Mesenteric fat pad (tissue), 1 donor: ENCODE measurements at regions not wholly inside any gene's neighbourhood (a gene's known extent, or its start where the extent isn't known, plus 50 kb on each side); places are given as distances from the start of the nearest gene placed in this dataset.
"Not testable (repeated sequence)": the region's sequence is repeated elsewhere in the genome, so short reads cannot be mapped to it uniquely, and the experiment has no call there.

ENCODE experiments used
- DNase-seq: peaks from one replicate; pipeline ENCODE4 v3.0.0-alpha.2; 2020; ENCODE audit warnings: low spot score
- donor health status: DM: yes; HTN: yes; CAD: no.

DNA sequence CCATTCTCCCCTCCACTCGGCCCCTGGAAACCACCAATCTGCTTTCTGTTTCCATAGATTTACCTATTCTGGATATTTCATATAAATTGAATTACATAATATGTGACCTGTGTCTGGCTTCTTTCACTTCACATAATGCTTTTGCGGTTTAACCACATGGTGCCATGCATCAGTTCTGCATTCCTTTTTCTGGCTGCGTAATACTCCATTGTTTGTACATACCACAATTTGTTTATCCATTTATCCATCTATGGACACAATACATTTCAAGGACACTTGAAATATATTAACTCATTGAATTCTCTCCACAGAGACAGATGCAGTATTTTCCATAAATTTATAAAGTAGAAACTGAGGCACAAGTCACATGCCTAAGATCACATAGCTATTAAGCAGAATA lies 110.3 kb upstream of the ETV6 start:
- DNase-seq: no peak

DNA sequence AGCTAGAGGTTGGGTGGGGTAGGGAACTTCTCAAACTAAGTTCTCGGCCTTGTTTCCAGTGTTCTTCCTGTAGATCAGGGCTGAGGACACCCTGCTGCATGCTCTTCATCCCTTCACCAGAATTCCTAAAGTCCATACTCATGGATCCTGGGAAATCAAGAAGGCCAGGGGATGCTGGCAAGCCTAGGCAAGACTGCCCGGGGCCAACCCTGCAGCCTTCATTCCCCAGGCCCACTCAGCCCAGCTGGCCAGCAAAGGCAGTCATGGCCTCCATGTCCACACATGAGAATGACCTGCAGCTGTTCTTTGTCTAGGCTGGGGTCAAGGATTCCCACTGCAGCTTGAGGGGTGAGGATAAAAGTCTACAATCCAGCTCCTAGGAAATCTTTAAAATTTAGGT lies 109.3 kb upstream of the ETV6 start:
- DNase-seq: no peak

DNA sequence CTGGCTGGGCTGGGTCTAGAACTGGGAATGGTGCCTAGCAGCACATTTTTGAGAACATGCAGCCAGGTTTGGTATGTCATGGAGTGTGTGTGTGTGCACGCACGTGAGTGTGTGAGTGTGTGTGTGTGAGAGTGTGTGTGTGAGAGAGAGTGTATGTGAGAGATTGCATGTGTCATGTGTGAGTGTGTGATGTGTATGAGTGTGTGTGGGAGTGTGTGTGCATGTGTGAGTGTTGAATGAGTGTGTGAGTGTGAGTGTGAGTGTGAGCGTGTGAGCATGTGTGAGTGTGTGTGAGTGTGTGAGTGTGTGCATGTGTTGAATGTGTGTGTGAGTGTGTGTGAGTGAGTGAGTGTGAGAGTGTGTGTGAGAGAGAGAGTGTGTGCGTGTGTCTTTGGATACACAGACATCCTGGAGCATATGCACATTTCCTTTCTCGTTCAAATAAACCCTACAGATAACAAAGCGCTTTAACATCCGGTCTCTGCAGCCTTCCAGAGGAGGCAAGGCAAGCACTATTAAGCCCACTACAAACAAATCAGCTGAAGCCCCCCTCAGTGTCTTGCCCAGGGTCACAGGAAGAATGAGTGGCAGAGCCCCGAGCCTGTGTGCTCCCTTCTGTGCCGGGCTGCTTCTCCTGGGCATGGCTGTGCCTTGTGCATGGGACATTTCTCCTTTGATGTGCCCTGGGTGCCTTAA lies 108.7 kb upstream of the ETV6 start:
- DNase-seq: no peak

DNA sequence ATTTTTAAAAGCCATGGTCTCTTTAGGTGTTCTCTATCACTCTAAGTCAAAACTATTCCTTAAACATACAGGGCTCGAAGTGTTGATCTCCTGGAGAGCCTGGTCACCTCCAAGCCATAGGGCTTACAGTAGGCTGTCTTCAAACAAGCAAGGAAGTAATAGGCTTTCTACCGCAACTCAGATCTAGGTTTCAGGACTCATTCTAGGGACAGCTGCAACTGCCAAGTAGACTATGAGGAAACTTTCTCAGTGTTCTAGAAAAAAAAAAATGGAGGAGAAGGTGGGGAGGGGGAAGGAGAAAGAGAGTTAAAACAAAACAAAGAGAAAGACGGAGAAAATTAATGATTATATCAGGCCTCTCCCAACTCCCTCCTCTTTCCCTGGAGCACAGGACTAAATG lies 106.9 kb upstream of the ETV6 start:
- DNase-seq: no peak

- no peak for DNase-seq
Observed at GRCh38 chr12:11543457-11544158, 105.9 kb upstream of the ETV6 start.

- no peak for DNase-seq
Observed at GRCh38 chr12:11545484-11546330, 103.8 kb upstream of the ETV6 start.

GRCh38 chr12:11546582-11547270 lies 102.7 kb upstream of the ETV6 start:
- not testable (repeated sequence) for DNase-seq

- DNase-seq: not testable (repeated sequence)
Observed at GRCh38 chr12:11547271-11547646, 102.2 kb upstream of the ETV6 start.

DNA sequence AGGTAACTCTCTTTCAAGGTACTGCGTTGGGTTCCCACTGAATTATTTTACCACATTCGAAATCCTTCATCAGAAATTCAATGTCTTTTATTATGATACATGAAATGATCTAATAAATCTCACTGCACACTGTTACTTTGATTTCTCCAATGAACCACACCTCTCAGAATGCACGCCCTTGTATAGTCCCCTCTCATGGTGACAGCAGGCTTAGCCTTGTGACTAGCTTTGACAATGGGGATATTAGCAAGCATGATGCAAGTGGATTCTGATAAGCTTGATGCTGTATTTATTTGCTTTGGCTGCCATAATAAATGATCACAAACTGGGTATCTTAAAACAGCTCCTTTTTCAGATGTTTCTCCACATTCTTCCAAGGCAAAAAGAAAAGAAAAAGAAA lies 100.4 kb upstream of the ETV6 start:
- DNase-seq: no peak

DNA sequence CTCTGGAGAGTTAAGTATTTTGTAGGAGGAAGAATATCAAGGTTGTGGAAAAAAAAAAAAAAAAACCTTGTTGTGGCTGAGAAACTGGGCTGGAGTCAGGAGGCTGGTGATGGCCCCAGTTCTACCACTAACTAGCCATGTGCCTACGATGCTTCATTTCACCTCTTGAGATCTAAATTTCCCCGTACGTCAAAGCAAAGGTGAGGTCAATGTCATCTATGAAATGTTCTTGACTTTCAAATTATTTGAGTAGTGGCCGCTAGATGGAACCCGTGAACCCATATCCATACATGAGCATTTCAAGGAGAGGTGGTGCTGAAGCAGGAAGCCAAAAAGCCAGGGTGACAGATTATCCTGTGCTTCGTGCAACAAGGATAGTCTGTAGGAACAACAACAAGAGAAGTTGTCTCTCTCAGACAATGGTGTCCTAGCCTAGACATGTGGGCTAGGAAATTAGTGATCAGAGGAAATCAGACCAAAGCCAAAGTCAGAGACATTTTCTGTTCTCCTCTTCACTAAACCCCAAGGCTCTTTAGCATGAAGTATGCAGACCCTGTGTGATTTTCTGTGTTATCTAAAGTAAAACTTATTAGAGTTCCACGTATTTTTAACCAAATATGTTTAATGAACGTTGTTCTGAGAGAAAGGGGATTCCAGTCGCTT lies 95.5 kb upstream of the ETV6 start:
- DNase-seq: no peak

DNA sequence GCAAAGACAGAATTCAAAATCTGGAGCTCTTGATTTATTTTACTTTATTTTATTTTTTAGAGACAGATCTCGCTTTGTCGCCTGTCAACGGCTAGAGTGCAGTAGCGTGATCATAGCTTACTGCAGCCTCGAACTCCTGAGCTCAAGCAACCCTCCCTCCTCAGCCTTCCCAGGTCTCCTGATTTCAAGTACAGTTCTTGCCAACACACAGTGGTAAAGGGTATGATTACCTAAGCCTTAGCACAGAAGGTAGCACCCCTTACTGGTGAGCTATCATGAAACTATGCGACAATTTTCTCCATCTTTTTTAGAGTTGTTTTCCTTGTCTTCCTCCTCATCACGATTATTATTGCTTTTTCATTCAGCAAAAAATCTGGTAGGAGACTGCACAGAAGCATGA lies 94.3 kb upstream of the ETV6 start:
- DNase-seq: no peak

DNA sequence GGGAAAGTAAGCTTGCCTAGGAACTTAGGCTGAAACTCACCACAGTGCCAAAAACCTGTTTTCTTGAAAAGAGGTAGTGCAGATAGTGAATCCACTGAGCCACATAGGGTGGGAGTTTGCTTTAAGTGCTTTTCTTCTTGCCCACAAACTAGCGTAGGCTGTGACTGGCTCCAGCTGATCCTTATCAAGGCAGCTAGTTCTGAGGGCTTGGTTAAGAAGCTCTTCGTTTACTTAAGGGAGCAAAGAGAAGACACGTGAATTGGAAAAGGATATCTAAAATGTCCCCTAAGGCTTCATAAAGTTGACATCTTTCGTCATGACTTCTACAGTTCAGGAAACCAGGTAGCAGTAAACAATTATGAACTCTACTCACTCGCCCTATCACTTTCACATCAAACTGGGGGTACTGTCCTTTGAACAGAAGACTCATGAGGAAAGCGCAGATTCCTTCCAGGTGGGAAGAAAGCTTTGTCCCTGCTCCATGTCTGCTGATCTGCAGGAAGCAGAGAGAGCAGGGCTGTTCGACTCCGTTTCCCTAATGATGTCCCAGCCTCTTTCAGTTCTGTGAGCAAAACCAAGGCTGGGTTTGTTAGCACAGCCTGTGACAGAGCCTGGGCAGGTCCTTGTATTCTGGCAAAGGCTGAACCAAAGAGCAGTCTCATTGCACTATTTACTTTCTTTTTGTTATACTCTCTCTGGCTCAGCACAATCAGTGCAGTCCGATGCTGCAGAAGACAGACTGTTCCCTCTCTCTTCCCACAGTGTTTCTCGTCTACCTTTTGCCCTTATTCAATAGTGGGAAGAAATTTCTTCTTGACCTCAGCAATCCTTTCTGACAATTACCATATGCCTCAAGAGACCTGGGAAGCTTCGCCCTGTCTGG lies 93.5 kb upstream of the ETV6 start:
- no peak for DNase-seq

- DNase-seq: no peak
Observed at GRCh38 chr12:11556682-11557081, 92.8 kb upstream of the ETV6 start.

DNA sequence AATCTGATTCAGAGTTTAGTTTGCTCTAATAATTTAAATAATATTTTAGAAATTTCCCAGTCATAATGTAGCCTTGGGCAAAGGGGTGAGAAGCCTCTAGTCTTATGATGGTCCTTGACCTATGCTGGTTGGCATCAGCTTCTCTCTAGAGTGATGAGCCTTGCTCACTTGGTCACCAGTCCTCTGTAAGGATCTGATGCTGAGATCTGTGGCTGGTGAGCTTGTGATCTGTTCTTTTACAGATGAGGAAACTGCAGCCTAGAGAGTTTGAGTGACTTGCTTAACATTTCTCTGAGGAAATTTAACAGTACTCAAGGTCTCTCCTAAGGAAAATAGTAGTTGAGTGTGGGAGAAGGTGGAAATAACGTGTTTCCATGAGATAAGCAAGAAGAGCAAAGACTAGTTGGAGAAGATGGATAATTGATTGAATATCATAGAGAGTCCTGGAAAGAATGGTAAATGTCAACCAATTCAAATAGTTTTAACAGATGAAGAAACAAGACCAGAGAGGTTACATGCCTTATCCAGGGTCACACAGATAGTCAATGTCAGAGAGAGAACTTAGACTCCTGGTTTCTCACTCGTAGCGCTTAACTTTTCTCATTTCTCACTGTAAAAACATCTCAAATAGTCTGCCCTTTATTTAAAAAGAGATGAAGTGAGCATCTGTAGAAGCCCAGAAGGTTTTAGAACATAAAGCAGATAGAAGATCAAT lies 89.7 kb upstream of the ETV6 start:
- no peak for DNase-seq

GRCh38 chr12:11561411-11561810 lies 88.1 kb upstream of the ETV6 start:
- DNase-seq: no peak

GRCh38 chr12:11563785-11564739 lies 85.4 kb upstream of the ETV6 start:
- no peak for DNase-seq

- DNase-seq: no peak
Observed at GRCh38 chr12:11564984-11565651, 84.4 kb upstream of the ETV6 start.

DNA sequence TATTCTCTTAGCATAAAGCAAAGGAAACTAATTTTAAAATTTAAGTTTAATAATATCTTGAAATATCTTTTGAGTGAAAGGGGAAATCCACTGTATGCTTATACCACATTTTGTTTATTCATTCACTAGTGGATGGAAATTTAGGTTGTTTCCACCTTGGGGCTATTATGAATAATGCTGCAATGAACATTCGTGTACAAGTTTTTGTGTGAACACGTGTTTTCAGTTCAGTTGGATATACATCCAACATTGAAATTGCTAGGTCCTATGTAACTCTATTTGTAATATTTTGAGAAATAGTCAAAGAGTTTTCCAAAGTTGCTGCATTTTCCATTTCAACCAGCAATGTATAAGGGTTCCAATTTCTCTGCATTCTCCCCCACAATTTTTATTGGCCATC lies 83.7 kb upstream of the ETV6 start:
- no peak for DNase-seq
